CD4-positive, CD25-positive, alpha-beta regulatory T cell (primary cell): ENCODE measurements at regions not wholly inside any gene's neighbourhood (a gene's known extent, or its start where the extent isn't known, plus 50 kb on each side); places are given as distances from the start of the nearest gene placed in this dataset.

ENCODE experiments used
- ATAC-seq, 2 donors: fragments of 150-1000 bp; cut with Tn5 transposase; one replicate each; pipeline ENCODE4 v1.10.0; 2021; ENCODE audit warnings: low read depth in 2 of 2, moderate number of reproducible peaks in 2 of 2, moderate library complexity in 1 of 2
- DNase-seq, 3 donors: peaks; one replicate each; pipeline versions ENCODE4 v3.0.0 to v3.0.0-alpha.2; 2012 to 2022; ENCODE audit warnings: mixed read lengths in 1 of 3
- H3K27ac ChIP-seq: one replicate; pipeline ENCODE4 v1.7.0; 2013; ENCODE audit warnings: mild to moderate bottlenecking, low read length; ENCODE audit not compliant: insufficient read depth, poor library complexity, severe bottlenecking
- H3K27me3 ChIP-seq: one replicate; pipeline ENCODE4 v1.7.0; 2013; ENCODE audit warnings: low read length; ENCODE audit not compliant: control insufficient read depth, insufficient read depth
- H3K36me3 ChIP-seq: one replicate; pipeline ENCODE4 v1.7.0; 2013; ENCODE audit warnings: mild to moderate bottlenecking, low read length, moderate library complexity; ENCODE audit not compliant: control insufficient read depth, insufficient read depth
- H3K4me1 ChIP-seq: 2 replicates; pipeline ENCODE4 v1.7.0; 2013; ENCODE audit warnings: mild to moderate bottlenecking, low read length; ENCODE audit not compliant: insufficient read depth, control insufficient read depth, poor library complexity, severe bottlenecking
- H3K4me3 ChIP-seq: one replicate; pipeline ENCODE4 v1.7.0; 2013; ENCODE audit warnings: low read depth, mild to moderate bottlenecking, low read length, moderate library complexity
- H3K9me3 ChIP-seq, 2 experiments: 1 replicate in 1 of 2; 2 replicates in 1 of 2; pipeline ENCODE4 v1.7.0; 2013; ENCODE audit warnings: low read length in 2 of 2, mild to moderate bottlenecking in 1 of 2, moderate library complexity in 1 of 2; ENCODE audit not compliant: control insufficient read depth in 2 of 2
- H3K27ac Mint-ChIP-seq, 3 donors: one replicate each; pipeline ENCODE4 v1.8.0; 2020 to 2022; ENCODE audit warnings: mild to moderate bottlenecking in 3 of 3, mixed read lengths in 3 of 3, moderate library complexity in 2 of 3
- H3K27me3 Mint-ChIP-seq: one replicate; pipeline ENCODE4 v1.8.0; 2022; ENCODE audit warnings: mild to moderate bottlenecking, mixed read lengths
- H3K36me3 Mint-ChIP-seq: one replicate; pipeline ENCODE4 v1.8.0; 2020; ENCODE audit warnings: mixed read lengths
- H3K4me1 Mint-ChIP-seq, 4 donors: one replicate each; pipeline ENCODE4 v1.8.0; 2020 to 2022; ENCODE audit warnings: mixed read lengths in 4 of 4, mild to moderate bottlenecking in 1 of 4
- H3K4me3 Mint-ChIP-seq, 4 donors: one replicate each; pipeline ENCODE4 v1.8.0; 2020 to 2022; ENCODE audit warnings: mild to moderate bottlenecking in 4 of 4, mixed read lengths in 4 of 4, moderate library complexity in 3 of 4
- H3K9me3 Mint-ChIP-seq, 7 donors: one replicate each; pipeline ENCODE4 v1.8.0; 2020 to 2022; ENCODE audit warnings: mixed read lengths in 7 of 7, mild to moderate bottlenecking in 3 of 7, moderate library complexity in 2 of 7

DNA sequence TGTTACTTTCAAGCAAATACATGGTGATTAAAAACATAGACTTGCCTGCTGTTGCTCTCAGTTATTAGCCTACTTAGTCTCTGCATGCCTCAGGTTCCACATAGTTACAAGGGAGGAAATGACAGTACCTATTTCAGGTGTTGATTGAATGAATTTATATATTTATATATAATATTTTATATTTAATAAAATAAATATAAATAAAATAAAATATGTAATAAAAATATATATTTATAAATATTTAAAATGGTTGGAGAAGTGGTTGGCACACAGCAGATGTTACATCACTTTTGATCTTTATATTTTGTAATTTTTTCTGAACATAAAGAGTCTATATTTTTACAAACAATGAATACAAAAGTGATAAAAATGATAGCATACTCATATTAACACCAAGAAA, 716.0 kb upstream of the EYS start:
- Mint-ChIP-seq H3K4me3 (no peak overlapping the region), H3K27ac (no peak overlapping the region), H3K4me1 (no peaks in the 10 kb centered on the region), H3K27me3 (no peaks in the 10 kb centered on the region), H3K9me3 (peaks cover 0 to 23% (median 6%) of the 10 kb centered on the region in 7 donors), H3K36me3 (no peaks in the 10 kb centered on the region)
- H3K27me3 ChIP-seq, result no peaks in the 10 kb centered on the region
- H3K36me3 ChIP-seq, result no peaks in the 10 kb centered on the region
- H3K27ac ChIP-seq, result no peak overlapping the region
- ATAC-seq (no peak), DNase-seq (no peak)
- no peak overlapping the region for H3K4me3 ChIP-seq
- H3K9me3 ChIP-seq, result peaks cover 0 to 8% of the 10 kb centered on the region in 2 experiments
- no peaks in the 10 kb centered on the region for H3K4me1 ChIP-seq

GRCh38 chr6:66421570-66421969, 714.5 kb upstream of the EYS start:
- no peak overlapping the region for H3K4me3 Mint-ChIP-seq
- no peak overlapping the region for H3K4me3 ChIP-seq
- H3K27me3 ChIP-seq, result no peaks in the 10 kb centered on the region
- H3K36me3 Mint-ChIP-seq, result no peaks in the 10 kb centered on the region
- peaks cover 0 to 17% (median 6%) of the 10 kb centered on the region in 7 donors for H3K9me3 Mint-ChIP-seq
- DNase-seq, result no peak
- H3K27ac ChIP-seq, result no peak overlapping the region
- no peak overlapping the region for H3K27ac Mint-ChIP-seq
- H3K4me1 ChIP-seq, result no peaks in the 10 kb centered on the region
- no peaks in the 10 kb centered on the region for H3K36me3 ChIP-seq
- H3K27me3 Mint-ChIP-seq, result no peaks in the 10 kb centered on the region
- no peaks in the 10 kb centered on the region for H3K4me1 Mint-ChIP-seq
- no peak for ATAC-seq
- H3K9me3 ChIP-seq, result peaks cover 0 to 5% of the 10 kb centered on the region in 2 experiments

DNA sequence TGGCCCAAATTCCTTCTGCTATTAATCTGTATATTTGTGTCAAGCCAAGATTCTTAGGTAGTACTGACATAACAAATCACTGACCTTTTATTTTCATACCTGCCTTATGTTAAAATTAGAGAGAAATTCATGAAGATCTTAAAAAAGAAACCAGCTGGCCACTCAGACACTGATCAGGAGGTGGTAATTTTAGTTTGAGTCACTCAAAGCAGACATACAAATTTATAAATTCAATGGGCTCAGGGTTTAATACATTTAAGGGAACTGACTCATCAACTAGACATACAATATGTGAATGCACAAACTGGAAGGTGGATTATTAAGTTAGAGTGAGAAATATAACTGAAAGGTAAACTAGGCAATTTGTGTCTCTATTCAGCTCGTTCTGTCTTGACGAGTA, 711.9 kb upstream of the EYS start:
- no peaks in the 10 kb centered on the region for H3K36me3 ChIP-seq
- H3K27ac Mint-ChIP-seq, result no peak overlapping the region
- no peak overlapping the region for H3K4me3 ChIP-seq
- peaks cover 0 to 3% of the 10 kb centered on the region in 2 experiments for H3K9me3 ChIP-seq
- H3K9me3 Mint-ChIP-seq, result peaks cover 0 to 10% (median 5%) of the 10 kb centered on the region in 7 donors
- no peaks in the 10 kb centered on the region for H3K4me1 ChIP-seq
- no peak overlapping the region for H3K4me3 Mint-ChIP-seq
- no peak for ATAC-seq
- H3K4me1 Mint-ChIP-seq, result no peaks in the 10 kb centered on the region
- H3K27me3 Mint-ChIP-seq, result no peaks in the 10 kb centered on the region
- no peak overlapping the region for H3K27ac ChIP-seq
- no peak for DNase-seq
- H3K36me3 Mint-ChIP-seq, result no peaks in the 10 kb centered on the region
- no peaks in the 10 kb centered on the region for H3K27me3 ChIP-seq

DNA sequence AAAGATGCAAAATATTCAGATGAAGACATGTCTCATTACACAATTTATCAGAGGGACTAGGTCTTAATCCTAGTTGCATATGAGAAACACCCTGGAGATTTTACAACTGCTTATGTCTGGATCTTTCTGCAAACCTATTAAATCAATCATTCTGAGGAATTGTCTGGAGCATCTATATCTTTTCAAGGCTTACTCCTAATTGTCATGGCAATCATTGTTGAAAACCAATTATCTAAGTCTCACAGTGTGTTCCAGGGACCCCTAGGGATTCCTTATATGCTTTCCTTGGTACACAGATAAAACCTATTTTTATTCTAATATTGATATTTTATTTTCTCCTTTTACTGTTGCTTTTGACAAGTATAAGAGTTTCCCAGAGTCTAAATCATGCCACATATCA, 696.9 kb upstream of the EYS start:
- Mint-ChIP-seq H3K9me3 (peaks cover 1 to 4% (median 3%) of the 10 kb centered on the region in 7 donors), H3K4me3 (no peak overlapping the region), H3K36me3 (no peaks in the 10 kb centered on the region), H3K4me1 (no peaks in the 10 kb centered on the region), H3K27ac (no peak overlapping the region), H3K27me3 (no peaks in the 10 kb centered on the region)
- Histone ChIP-seq H3K36me3 (no peaks in the 10 kb centered on the region), H3K27me3 (no peaks in the 10 kb centered on the region), H3K4me3 (no peak overlapping the region), H3K9me3 (peaks cover 0 to 4% of the 10 kb centered on the region in 2 experiments), H3K27ac (no peak overlapping the region), H3K4me1 (no peaks in the 10 kb centered on the region)
- DNase-seq (no peak), ATAC-seq (no peak)

DNA sequence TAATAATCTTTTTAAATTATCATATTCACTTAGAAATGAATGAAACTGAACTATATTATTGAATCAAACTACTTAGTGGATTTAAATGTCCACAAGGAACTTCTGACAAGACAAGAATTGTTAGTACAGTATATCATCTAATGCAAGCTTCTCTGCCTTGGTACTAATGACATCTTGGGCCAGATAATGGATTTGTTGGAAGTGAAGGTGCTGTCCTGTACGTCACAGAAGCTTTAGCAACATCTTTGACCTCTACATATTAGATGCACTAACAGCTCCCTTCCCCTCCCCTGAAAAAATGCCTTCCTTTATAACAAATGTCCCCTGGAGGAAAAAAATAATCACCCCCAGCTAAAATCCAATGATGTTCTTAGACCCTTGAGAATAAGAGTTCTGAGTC, 695.8 kb upstream of the EYS start:
- no peaks in the 10 kb centered on the region for H3K36me3 ChIP-seq
- H3K4me1 Mint-ChIP-seq, result no peaks in the 10 kb centered on the region
- DNase-seq (no peak), ATAC-seq (no peak)
- peaks cover 0 to 4% of the 10 kb centered on the region in 2 experiments for H3K9me3 ChIP-seq
- H3K36me3 Mint-ChIP-seq, result no peaks in the 10 kb centered on the region
- no peak overlapping the region for H3K27ac Mint-ChIP-seq
- no peak overlapping the region for H3K27ac ChIP-seq
- H3K9me3 Mint-ChIP-seq, result peaks cover 0 to 4% (median 1%) of the 10 kb centered on the region in 7 donors
- H3K27me3 Mint-ChIP-seq, result no peaks in the 10 kb centered on the region
- H3K27me3 ChIP-seq, result no peaks in the 10 kb centered on the region
- no peak overlapping the region for H3K4me3 Mint-ChIP-seq
- H3K4me3 ChIP-seq, result no peak overlapping the region
- H3K4me1 ChIP-seq, result no peaks in the 10 kb centered on the region

GRCh38 chr6:66396549-66396948, 689.5 kb upstream of the EYS start:
- H3K36me3 ChIP-seq, result no peaks in the 10 kb centered on the region
- H3K4me3 ChIP-seq, result no peak overlapping the region
- H3K27ac ChIP-seq, result no peak overlapping the region
- Mint-ChIP-seq H3K4me1 (no peaks in the 10 kb centered on the region), H3K27ac (no peak overlapping the region), H3K36me3 (no peaks in the 10 kb centered on the region), H3K9me3 (peaks cover 0 to 11% (median 2%) of the 10 kb centered on the region in 7 donors), H3K27me3 (no peaks in the 10 kb centered on the region), H3K4me3 (no peak overlapping the region)
- ATAC-seq (no peak), DNase-seq (no peak)
- H3K27me3 ChIP-seq, result no peaks in the 10 kb centered on the region
- peaks cover 3 to 9% of the 10 kb centered on the region in 2 experiments for H3K9me3 ChIP-seq
- H3K4me1 ChIP-seq, result no peaks in the 10 kb centered on the region

DNA sequence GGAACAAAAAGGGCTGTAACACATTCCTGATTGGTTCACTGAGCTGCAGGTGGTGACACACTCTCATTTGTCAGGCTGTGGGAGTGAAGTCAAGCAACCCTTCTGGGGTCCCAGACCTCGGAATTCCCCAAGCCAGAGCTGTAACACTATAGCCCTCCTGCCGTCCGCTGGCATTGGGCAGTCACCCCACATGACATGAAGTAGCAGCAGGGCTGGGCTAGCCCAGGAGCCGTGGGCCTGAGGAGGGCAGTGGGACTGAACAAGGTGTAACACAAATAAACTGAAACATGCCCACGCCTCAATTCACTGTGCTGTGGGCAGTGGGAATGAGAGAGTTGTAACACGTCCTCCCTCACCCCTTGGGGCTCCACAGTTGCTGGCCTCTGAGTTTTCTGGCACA, 689.1 kb upstream of the EYS start:
- no peaks in the 10 kb centered on the region for H3K36me3 ChIP-seq
- DNase-seq (no peak), ATAC-seq (no peak)
- no peaks in the 10 kb centered on the region for H3K4me1 ChIP-seq
- Mint-ChIP-seq H3K9me3 (peaks cover 0 to 11% (median 2%) of the 10 kb centered on the region in 7 donors), H3K27ac (no peak overlapping the region), H3K4me1 (no peaks in the 10 kb centered on the region), H3K36me3 (no peaks in the 10 kb centered on the region), H3K4me3 (no peak overlapping the region), H3K27me3 (no peaks in the 10 kb centered on the region)
- H3K27ac ChIP-seq, result no peak overlapping the region
- H3K9me3 ChIP-seq, result peaks cover 3 to 9% of the 10 kb centered on the region in 2 experiments
- no peak overlapping the region for H3K4me3 ChIP-seq
- H3K27me3 ChIP-seq, result no peaks in the 10 kb centered on the region

GRCh38 chr6:66390393-66390792, 683.4 kb upstream of the EYS start:
- Histone ChIP-seq H3K4me3 (no peak overlapping the region), H3K27me3 (no peaks in the 10 kb centered on the region), H3K9me3 (peaks cover 0 to 2% of the 10 kb centered on the region in 2 experiments), H3K4me1 (no peaks in the 10 kb centered on the region), H3K36me3 (no peaks in the 10 kb centered on the region), H3K27ac (no peak overlapping the region)
- H3K4me1 Mint-ChIP-seq, result no peaks in the 10 kb centered on the region
- DNase-seq, result no peak
- no peak overlapping the region for H3K27ac Mint-ChIP-seq
- no peaks in the 10 kb centered on the region for H3K27me3 Mint-ChIP-seq
- no peaks in the 10 kb centered on the region for H3K36me3 Mint-ChIP-seq
- no peak overlapping the region for H3K4me3 Mint-ChIP-seq
- no peak for ATAC-seq
- H3K9me3 Mint-ChIP-seq, result peaks cover 0 to 22% (median 4%) of the 10 kb centered on the region in 7 donors
